HepG2 (cell line): ENCODE measurements at regions not wholly inside any gene's neighbourhood (a gene's known extent, or its start where the extent isn't known, plus 50 kb on each side); places are given as distances from the start of the nearest gene placed in this dataset.

ENCODE experiments used
- ATAC-seq: fragments of 200-7000 bp; cut with Tn5 transposase; 3 replicates; pipeline ENCODE4 v1.9.1; 2020; ENCODE audit warnings: mild to moderate bottlenecking, moderate library complexity
- BruUV-seq: library from RNA; stranded (reverse); fragments of 400-500 nt; replicated peaks from 2 replicates; lab custom pipeline; 2021; lab: Mats Ljungman, UMichigan
- CTCF ChIA-PET: fragments of 300-600 bp; formaldehyde crosslinking; extraction: SDS; loops from one replicate; lab custom pipeline; 2021; ENCODE audit warnings: low total read pairs, inconsistent platforms, low intra/inter-chr PET ratio; lab: Yijun Ruan, JAX
- POLR2A ChIA-PET: fragments of 350-600 bp; sonication (Branson Sonifier 250); formaldehyde crosslinking; loops from one replicate; lab custom pipeline; 2020; ENCODE audit warnings: antibody characterized with exemption, inconsistent platforms; lab: Yijun Ruan, JAX
- DNase-seq: peaks from one replicate; pipeline ENCODE4 v3.0.0-alpha.2; 2015; ENCODE audit warnings: low spot score
- FAIRE-seq: peaks from 3 replicates; lab custom pipeline; 2011; peaks lifted over from hg19 to GRCh38; lab: Jason Lieb, UNC
- H2AFZ ChIP-seq: one replicate; pipeline ENCODE4 v1.6.1; 2011; ENCODE audit warnings: low read length, inconsistent platforms
- H3K27ac ChIP-seq: fragments of 300-600 bp; 3 replicates; pipeline ENCODE4 v1.8.0; 2011; ENCODE audit warnings: mixed run types, mild to moderate bottlenecking, mixed read lengths, low read length, inconsistent platforms; ENCODE audit not compliant: insufficient read depth; ENCODE audit errors: extremely low read length
- H3K27me3 ChIP-seq, 2 experiments: fragments of 200-600 bp in 1 of 2; 2 replicates in 1 of 2; 3 replicates in 1 of 2; pipeline versions ENCODE4 v1.6.0 to v1.8.0; 2011; ENCODE audit warnings: low read length in 2 of 2, mild to moderate bottlenecking in 2 of 2, moderate library complexity in 2 of 2, inconsistent platforms in 1 of 2; ENCODE audit not compliant: insufficient read depth in 2 of 2, control insufficient read depth in 1 of 2
- H3K36me3 ChIP-seq, 2 experiments: fragments of 200-600 bp in 1 of 2; replicated peaks in 1 of 2; 2 replicates in 1 of 2; 3 replicates in 1 of 2; pipeline versions ENCODE4 v1.5.1 to v1.8.0; 2011; ENCODE audit warnings: low read length in 2 of 2, inconsistent platforms in 1 of 2; ENCODE audit not compliant: insufficient read depth in 2 of 2, control insufficient read depth in 1 of 2
- H3K4me1 ChIP-seq: 2 replicates; pipeline ENCODE4 v1.5.1; 2012; ENCODE audit warnings: low read length, inconsistent platforms; ENCODE audit not compliant: insufficient read depth
- H3K4me2 ChIP-seq: 2 replicates; pipeline ENCODE4 v1.6.0; 2011; ENCODE audit warnings: low read depth, low read length, inconsistent platforms
- H3K4me3 ChIP-seq, 3 experiments: fragments of 200-600 bp in 1 of 3; sonication (generic), shearing (Covaris generic) in 1 of 3; replicated peaks in 1 of 3; 2 replicates each; pipeline ENCODE4 v1.5.1; 2011 to 2016; ENCODE audit warnings: low read length in 3 of 3, inconsistent platforms in 2 of 3, low read depth in 2 of 3, mild to moderate bottlenecking in 2 of 3, control low read depth in 1 of 3, mixed read lengths in 1 of 3; ENCODE audit not compliant: insufficient read depth in 1 of 3
- H3K79me2 ChIP-seq: one replicate; pipeline ENCODE4 v1.6.1; 2011; ENCODE audit warnings: low read length, inconsistent platforms; ENCODE audit not compliant: insufficient read depth
- H3K9ac ChIP-seq: 2 replicates; pipeline ENCODE4 v1.6.0; 2011; ENCODE audit warnings: mild to moderate bottlenecking, low read depth, low read length, inconsistent platforms; ENCODE audit not compliant: insufficient read depth
- H3K9me3 ChIP-seq: 2 replicates; pipeline ENCODE4 v1.5.1; 2012; ENCODE audit warnings: mild to moderate bottlenecking, low read length
- H4K20me1 ChIP-seq: 2 replicates; pipeline ENCODE4 v1.6.0; 2011; ENCODE audit warnings: inconsistent platforms, mild to moderate bottlenecking, low read length, moderate library complexity; ENCODE audit not compliant: insufficient read depth
- ELF4 ChIP-seq: sonication (generic); formaldehyde crosslinking; IDR thresholded peaks from 2 replicates; pipeline ENCODE4 v1.5.0; 2020; ENCODE audit warnings: missing genetic modification reagents, mild to moderate bottlenecking, moderate library complexity, borderline replicate concordance
- HDAC1 ChIP-seq: sonication (generic); formaldehyde crosslinking; IDR thresholded peaks from 2 replicates; pipeline ENCODE4 v1.5.1; 2020; ENCODE audit warnings: mild to moderate bottlenecking, missing genetic modification reagents
- MEIS2 ChIP-seq: sonication (generic); formaldehyde crosslinking; IDR thresholded peaks from 2 replicates; pipeline ENCODE4 v1.9.0; 2021; ENCODE audit warnings: mild to moderate bottlenecking, missing genetic modification reagents
- MXD3 ChIP-seq: IDR thresholded peaks from 2 replicates; pipeline ENCODE4 v1.6.1; 2016; ENCODE audit warnings: mild to moderate bottlenecking, missing biosample characterization, missing genetic modification reagents
- NFYC ChIP-seq: IDR thresholded peaks from 2 replicates; pipeline ENCODE4 v1.6.1; 2016; ENCODE audit warnings: missing genetic modification reagents, missing compliant biosample characterization
- PLRG1 ChIP-seq: fragments of 450-650 bp; conservative IDR thresholded peaks from 2 replicates; pipeline ENCODE4 v1.6.1; 2016
- REL ChIP-seq: sonication (generic); formaldehyde crosslinking; conservative IDR thresholded peaks from 2 replicates; pipeline ENCODE4 v1.8.0; 2022; ENCODE audit warnings: mild to moderate bottlenecking, missing genetic modification reagents, moderate library complexity
- SKI ChIP-seq: fragments of 450-650 bp; IDR thresholded peaks from one replicate; pipeline ENCODE4 v1.6.1; 2018; ENCODE audit warnings: mild to moderate bottlenecking; ENCODE audit not compliant: partially characterized antibody
- SMYD3 ChIP-seq: sonication (generic); formaldehyde crosslinking; IDR thresholded peaks from 2 replicates; pipeline ENCODE4 v1.8.1; 2023; ENCODE audit warnings: mild to moderate bottlenecking, missing genetic modification reagents
- THAP11 ChIP-seq: IDR thresholded peaks from 2 replicates; pipeline ENCODE4 v1.6.1; 2016; ENCODE audit warnings: missing biosample characterization, missing genetic modification reagents
- WIZ ChIP-seq: sonication (generic); formaldehyde crosslinking; IDR thresholded peaks from 2 replicates; pipeline ENCODE4 v1.5.1; 2020; ENCODE audit warnings: mild to moderate bottlenecking, missing genetic modification reagents
- ZNF136 ChIP-seq: sonication (generic); formaldehyde crosslinking; IDR thresholded peaks from 2 replicates; pipeline ENCODE4 v1.8.1; 2022; ENCODE audit warnings: low read depth, mild to moderate bottlenecking, moderate library complexity, missing genetic modification reagents
- ZNF563 ChIP-seq: sonication (generic); formaldehyde crosslinking; IDR thresholded peaks from 2 replicates; pipeline ENCODE4 v1.8.0; 2022; ENCODE audit warnings: mild to moderate bottlenecking, moderate library complexity, missing genetic modification reagents
- ZNF597 ChIP-seq: sonication (generic); formaldehyde crosslinking; IDR thresholded peaks from 2 replicates; pipeline ENCODE4 v1.5.0; 2020; ENCODE audit warnings: missing genetic modification reagents
- ZZZ3 ChIP-seq: sonication (generic); formaldehyde crosslinking; IDR thresholded peaks from 2 replicates; pipeline ENCODE4 v1.4.0; 2020; ENCODE audit warnings: missing genetic modification reagents, mild to moderate bottlenecking, borderline replicate concordance
- WGBS: methylation state at CpG from one replicate; pipeline ENCODE4 v1.1.6; 2017; ENCODE audit warnings: low lambda C conversion rate; 5-methylcytosine and 5-hydroxymethylcytosine counted together
- in situ Hi-C: cut with HindIII; loops from 2 replicates; pipeline ENCODE4 v1.10.0; 2017; ENCODE audit warnings: low pct_unique_long_range_greater_than_20kb; ENCODE audit not compliant: extremely low pct_ligation_motif_present
- intact Hi-C: fragments of 100-400 bp; cut with micrococcal nuclease; formaldehyde crosslinking; loops from one replicate; pipeline ENCODE4 v1.10.0; 2022; ENCODE audit not compliant: unreplicated experiment

GRCh38 chr12:62191491-62192179 is 68.6 kb upstream of the USP15 start:
- ATAC-seq, result no peak
- Histone ChIP-seq H3K9ac (no peak overlapping the region), H3K4me1 (peaks cover 22% of the 10 kb centered on the region), H3K79me2 (no peaks in the 10 kb centered on the region), H3K36me3 (no peaks in the 10 kb centered on the region), H3K9me3 (no peaks in the 10 kb centered on the region), H3K27ac (no peak overlapping the region), H3K4me2 (no peak overlapping the region), H3K27me3 (peaks cover 1 to 22% of the 10 kb centered on the region in 2 experiments; a peak in 3 of 5 replicates), H3K4me3 (no peak overlapping the region), H4K20me1 (no peaks in the 10 kb centered on the region), H2AFZ (no peak overlapping the region)
- intact Hi-C loops, result loop anchor here (5.0 kb wide), 1 partner anchor 184 kb away; no protein-coding TSS in a partner anchor
- WGBS, result 68% methylated on average over 41 of the region's 41 CpGs
- no peak for FAIRE-seq
- in situ Hi-C loops, result loop anchor here (10.0 kb wide), 1 partner anchor 1507 kb away; no protein-coding TSS in a partner anchor
- CTCF ChIA-PET, result no interaction called here
- no TSS peak for BruUV-seq
- POLR2A ChIA-PET, result no interaction called here
- TF ChIP-seq ELF4 (CRISPR knock-in tag), result no peak
- TF ChIP-seq MXD3, result no peak
- TF ChIP-seq THAP11 (CRISPR knock-in tag), result no peak
- no peak for TF ChIP-seq WIZ (CRISPR knock-in tag)
- no peak for TF ChIP-seq ZZZ3 (CRISPR knock-in tag)
- no peak for TF ChIP-seq SMYD3
- TF ChIP-seq ZNF597 (CRISPR knock-in tag), result no peak
- TF ChIP-seq PLRG1, result no peak
- no peak for TF ChIP-seq NFYC
- no peak for TF ChIP-seq ZNF136 (CRISPR knock-in tag)
- no peak for TF ChIP-seq ZNF563
- TF ChIP-seq SKI, result no peak
- TF ChIP-seq REL, result no peak
- TF ChIP-seq HDAC1 (CRISPR knock-in tag), result no peak
- TF ChIP-seq MEIS2 (CRISPR knock-in tag), result no peak
- no peak for DNase-seq
